ENCODE measurements at regions not wholly inside any gene's neighbourhood (a gene's known extent, or its start where the extent isn't known, plus 50 kb on each side); places are given as distances from the start of the nearest gene placed in this dataset.

DNA sequence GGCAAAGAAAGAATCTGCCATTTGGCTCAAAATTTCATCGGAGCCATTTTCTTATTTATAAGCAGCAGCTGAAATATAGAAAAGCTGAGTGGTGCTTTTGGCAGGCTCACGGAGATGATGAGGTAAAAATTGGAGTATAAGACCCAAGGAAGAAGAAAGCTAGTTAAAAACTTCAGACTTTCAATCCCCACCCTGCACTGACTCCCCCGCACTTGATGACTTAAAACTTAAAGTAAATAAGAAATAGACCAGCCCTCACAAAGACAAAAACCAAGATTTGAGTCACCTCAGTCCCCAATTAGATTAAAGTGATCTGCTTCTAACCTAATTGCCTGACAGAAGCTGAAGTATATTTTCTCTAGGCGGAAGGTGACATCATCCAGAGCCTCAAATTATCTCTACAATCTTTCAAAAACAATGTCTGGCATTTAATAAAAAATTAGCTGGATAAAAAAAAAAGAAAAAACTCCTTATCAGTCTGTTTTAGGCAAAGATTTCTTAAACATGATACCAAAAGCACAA is 124.0 kb upstream of the PJA2 start (continued):
- TF ChIP-seq ZEB2 (tag by site-specific recombination; IDR thresholded peaks at IDR 0.05) (0 out of 2 replicates have a peak, but pooled peaks have one; percentile 39), BCL6B (tag by site-specific recombination; IDR thresholded peaks at IDR 0.05) (no peak), ZNF311 (tag by site-specific recombination; IDR thresholded peaks at IDR 0.05; ENCODE audit: borderline replicate concordance) (no peak), TCF7L2 (IDR thresholded peaks at IDR 0.05; ENCODE audit: borderline replicate concordance, low read depth, low read length) (peak; percentile 23; the same call in 1 of the 2 replicates), ZNF146 (tag by site-specific recombination; IDR thresholded peaks at IDR 0.05) (no peak), ZNF394 (tag by site-specific recombination; IDR thresholded peaks at IDR 0.05; ENCODE audit: borderline replicate concordance) (no peak), ZNF830 (tag by site-specific recombination; IDR thresholded peaks at IDR 0.05; ENCODE audit: low read depth) (no peak), ZNF776 (tag by site-specific recombination; IDR thresholded peaks at IDR 0.05; ENCODE audit: borderline replicate concordance) (no peak), YY1 (tag by site-specific recombination; IDR thresholded peaks at IDR 0.05) (no peak), ZNF76 (tag by site-specific recombination; IDR thresholded peaks at IDR 0.05; ENCODE audit: borderline replicate concordance, low read depth) (no peak), BCL11A (tag by site-specific recombination; IDR thresholded peaks at IDR 0.05; ENCODE audit: low read depth) (peak; percentile 36; the same call in 1 of the 2 replicates), OSR2 (tag by site-specific recombination; IDR thresholded peaks at IDR 0.05) (peak; percentile 81), ZSCAN23 (tag by site-specific recombination; IDR thresholded peaks at IDR 0.05) (0 out of 2 replicates have a peak, but pooled peaks have one; percentile 56), ZNF175 (tag by site-specific recombination; IDR thresholded peaks at IDR 0.05) (no peak), ZNF561 (tag by site-specific recombination; IDR thresholded peaks at IDR 0.05; ENCODE audit: borderline replicate concordance) (no peak), ZNF404 (tag by site-specific recombination; IDR thresholded peaks at IDR 0.05) (no peak), HIC1 (tag by site-specific recombination; IDR thresholded peaks at IDR 0.05) (no peak), ZNF366 (tag by site-specific recombination; conservative IDR thresholded peaks at IDR 0.05) (0 out of 2 replicates have a peak, but pooled peaks have one; percentile 26), TRIM28 (IDR thresholded peaks at IDR 0.05; ENCODE audit: borderline replicate concordance, low read length) (no peak), ZNF48 (tag by site-specific recombination; IDR thresholded peaks at IDR 0.05) (no peak), FEZF1 (tag by site-specific recombination; IDR thresholded peaks at IDR 0.05) (0 out of 2 replicates have a peak, but pooled peaks have one; percentile 11), ZNF529 (tag by site-specific recombination; IDR thresholded peaks at IDR 0.05; ENCODE audit: insufficient replicate concordance) (no peak), ATF2 (tag by site-specific recombination; IDR thresholded peaks at IDR 0.05; ENCODE audit: low read depth) (peak; percentile 69), ZBTB1 (tag by site-specific recombination; IDR thresholded peaks at IDR 0.05) (no peak), SP2 (tag by site-specific recombination; IDR thresholded peaks at IDR 0.05) (no peak), ZNF2 (tag by site-specific recombination; IDR thresholded peaks at IDR 0.05) (no peak), ZBTB8A (tag by site-specific recombination; IDR thresholded peaks at IDR 0.05) (no peak), YY2 (tag by site-specific recombination; IDR thresholded peaks at IDR 0.05) (no peak)
- TF ChIP-seq, protein P1, sequence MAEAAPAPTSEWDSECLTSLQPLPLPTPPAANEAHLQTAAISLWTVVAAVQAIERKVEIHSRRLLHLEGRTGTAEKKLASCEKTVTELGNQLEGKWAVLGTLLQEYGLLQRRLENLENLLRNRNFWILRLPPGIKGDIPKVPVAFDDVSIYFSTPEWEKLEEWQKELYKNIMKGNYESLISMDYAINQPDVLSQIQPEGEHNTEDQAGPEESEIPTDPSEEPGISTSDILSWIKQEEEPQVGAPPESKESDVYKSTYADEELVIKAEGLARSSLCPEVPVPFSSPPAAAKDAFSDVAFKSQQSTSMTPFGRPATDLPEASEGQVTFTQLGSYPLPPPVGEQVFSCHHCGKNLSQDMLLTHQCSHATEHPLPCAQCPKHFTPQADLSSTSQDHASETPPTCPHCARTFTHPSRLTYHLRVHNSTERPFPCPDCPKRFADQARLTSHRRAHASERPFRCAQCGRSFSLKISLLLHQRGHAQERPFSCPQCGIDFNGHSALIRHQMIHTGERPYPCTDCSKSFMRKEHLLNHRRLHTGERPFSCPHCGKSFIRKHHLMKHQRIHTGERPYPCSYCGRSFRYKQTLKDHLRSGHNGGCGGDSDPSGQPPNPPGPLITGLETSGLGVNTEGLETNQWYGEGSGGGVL (tag by site-specific recombination; IDR thresholded peaks at IDR 0.05) = no peak
- TF ChIP-seq, protein P2, sequence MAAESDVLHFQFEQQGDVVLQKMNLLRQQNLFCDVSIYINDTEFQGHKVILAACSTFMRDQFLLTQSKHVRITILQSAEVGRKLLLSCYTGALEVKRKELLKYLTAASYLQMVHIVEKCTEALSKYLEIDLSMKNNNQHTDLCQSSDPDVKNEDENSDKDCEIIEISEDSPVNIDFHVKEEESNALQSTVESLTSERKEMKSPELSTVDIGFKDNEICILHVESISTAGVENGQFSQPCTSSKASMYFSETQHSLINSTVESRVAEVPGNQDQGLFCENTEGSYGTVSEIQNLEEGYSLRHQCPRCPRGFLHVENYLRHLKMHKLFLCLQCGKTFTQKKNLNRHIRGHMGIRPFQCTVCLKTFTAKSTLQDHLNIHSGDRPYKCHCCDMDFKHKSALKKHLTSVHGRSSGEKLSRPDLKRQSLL (tag by site-specific recombination; IDR thresholded peaks at IDR 0.05) = no peak
- TF ChIP-seq, protein P3, sequence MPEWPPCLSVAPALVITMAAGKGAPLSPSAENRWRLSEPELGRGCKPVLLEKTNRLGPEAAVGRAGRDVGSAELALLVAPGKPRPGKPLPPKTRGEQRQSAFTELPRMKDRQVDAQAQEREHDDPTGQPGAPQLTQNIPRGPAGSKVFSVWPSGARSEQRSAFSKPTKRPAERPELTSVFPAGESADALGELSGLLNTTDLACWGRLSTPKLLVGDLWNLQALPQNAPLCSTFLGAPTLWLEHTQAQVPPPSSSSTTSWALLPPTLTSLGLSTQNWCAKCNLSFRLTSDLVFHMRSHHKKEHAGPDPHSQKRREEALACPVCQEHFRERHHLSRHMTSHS (tag by site-specific recombination; IDR thresholded peaks at IDR 0.05) = no peak
